DND-41 (cell line): ENCODE measurements at regions not wholly inside any gene's neighbourhood (a gene's known extent, or its start where the extent isn't known, plus 50 kb on each side); places are given as distances from the start of the nearest gene placed in this dataset.

Source experiments
- ATAC-seq: fragments of 200-7000 bp; cut with Tn5 transposase; 3 replicates; pipeline ENCODE4 v1.9.1; 2021; ENCODE audit warnings: low read depth; ENCODE audit not compliant: insufficient read depth
- DNase-seq: peaks from one replicate; pipeline ENCODE4 v3.0.0-alpha.2; 2020
- H2AFZ ChIP-seq: 2 replicates; pipeline ENCODE4 v1.6.0; 2012; ENCODE audit warnings: low read depth, low read length
- H3K27ac ChIP-seq: 2 replicates; pipeline ENCODE4 v1.5.1; 2012; ENCODE audit warnings: low read length, inconsistent platforms
- H3K27me3 ChIP-seq: fragments of 200-600 bp; sonication (generic); 2 replicates; pipeline ENCODE4 v1.6.0; 2012; ENCODE audit warnings: low read length, mild to moderate bottlenecking, inconsistent platforms; ENCODE audit not compliant: insufficient read depth, poor library complexity
- H3K36me3 ChIP-seq: 2 replicates; pipeline ENCODE4 v1.5.1; 2012; ENCODE audit warnings: low read length, inconsistent platforms; ENCODE audit not compliant: insufficient read depth
- H3K4me1 ChIP-seq: 2 replicates; pipeline ENCODE4 v1.5.1; 2012; ENCODE audit warnings: mild to moderate bottlenecking, low read length; ENCODE audit not compliant: insufficient read depth
- H3K4me2 ChIP-seq: 2 replicates; pipeline ENCODE4 v1.6.0; 2012; ENCODE audit warnings: mild to moderate bottlenecking, moderate library complexity, low read length, inconsistent platforms; ENCODE audit not compliant: insufficient read depth
- H3K4me3 ChIP-seq, 2 experiments: fragments of 200-600 bp in 1 of 2; shearing (Covaris generic) in 1 of 2; 2 replicates each; pipeline ENCODE4 v1.5.1; 2012 to 2016; ENCODE audit warnings: inconsistent platforms in 2 of 2, low read length in 2 of 2, mild to moderate bottlenecking in 2 of 2, low read depth in 1 of 2, moderate library complexity in 1 of 2
- H3K79me2 ChIP-seq: 2 replicates; pipeline ENCODE4 v1.6.0; 2012; ENCODE audit warnings: low read length, inconsistent platforms; ENCODE audit not compliant: insufficient read depth
- H3K9ac ChIP-seq: 2 replicates; pipeline ENCODE4 v1.6.0; 2012; ENCODE audit warnings: low read depth, mild to moderate bottlenecking, inconsistent platforms, low read length, moderate library complexity
- H3K9me3 ChIP-seq: 2 replicates; pipeline ENCODE4 v1.5.1; 2012; ENCODE audit warnings: low read length, moderate library complexity, mild to moderate bottlenecking, inconsistent platforms; ENCODE audit not compliant: insufficient read depth, severe bottlenecking
- H4K20me1 ChIP-seq: 2 replicates; pipeline ENCODE4 v1.6.0; 2012; ENCODE audit warnings: low read length; ENCODE audit not compliant: insufficient read depth
- EZH2 ChIP-seq: IDR thresholded peaks from 3 replicates; pipeline ENCODE4 v1.6.1; 2012; ENCODE audit warnings: borderline replicate concordance, low read depth, mild to moderate bottlenecking, moderate library complexity, low read length, inconsistent platforms; ENCODE audit not compliant: severe bottlenecking
- TF ChIP-seq, protein P1 (sequence below): IDR thresholded peaks from 2 replicates; pipeline ENCODE4 v1.5.1; 2012; ENCODE audit warnings: borderline replicate concordance, low read length, moderate library complexity, mild to moderate bottlenecking; ENCODE audit not compliant: poor library complexity, severe bottlenecking; ENCODE audit errors: extremely low read depth

DNA sequence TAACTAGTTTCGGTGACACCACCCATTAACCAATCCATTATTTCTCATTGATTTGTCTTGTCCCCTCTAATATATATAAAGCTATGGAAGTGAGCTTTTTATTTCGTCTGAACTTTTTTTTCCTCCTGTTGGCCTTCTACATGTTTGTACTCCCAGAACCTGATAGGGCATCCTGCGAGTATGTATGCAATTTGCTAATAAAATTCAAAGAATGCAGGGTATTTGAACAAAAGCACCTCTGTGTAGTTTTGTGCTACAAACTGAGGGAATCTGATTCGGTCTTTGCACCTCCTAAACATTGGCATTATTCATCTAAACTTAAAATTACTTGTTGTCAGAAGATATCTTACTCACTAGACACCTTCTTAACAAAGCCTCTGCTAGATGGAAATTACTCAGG, 242.9 kb upstream of the TMEFF2 start:
- no peak for DNase-seq
- Histone ChIP-seq H3K9me3 (no peaks in the 10 kb centered on the region), H3K4me2 (no peak overlapping the region), H3K27me3 (no peaks in the 10 kb centered on the region), H2AFZ (no peak overlapping the region), H3K4me1 (no peaks in the 10 kb centered on the region), H3K36me3 (no peaks in the 10 kb centered on the region), H3K27ac (no peak overlapping the region), H3K9ac (no peak overlapping the region), H4K20me1 (no peaks in the 10 kb centered on the region), H3K79me2 (no peaks in the 10 kb centered on the region), H3K4me3 (no peak overlapping the region)
- TF ChIP-seq EZH2, result no peak
- TF ChIP-seq, protein P1, sequence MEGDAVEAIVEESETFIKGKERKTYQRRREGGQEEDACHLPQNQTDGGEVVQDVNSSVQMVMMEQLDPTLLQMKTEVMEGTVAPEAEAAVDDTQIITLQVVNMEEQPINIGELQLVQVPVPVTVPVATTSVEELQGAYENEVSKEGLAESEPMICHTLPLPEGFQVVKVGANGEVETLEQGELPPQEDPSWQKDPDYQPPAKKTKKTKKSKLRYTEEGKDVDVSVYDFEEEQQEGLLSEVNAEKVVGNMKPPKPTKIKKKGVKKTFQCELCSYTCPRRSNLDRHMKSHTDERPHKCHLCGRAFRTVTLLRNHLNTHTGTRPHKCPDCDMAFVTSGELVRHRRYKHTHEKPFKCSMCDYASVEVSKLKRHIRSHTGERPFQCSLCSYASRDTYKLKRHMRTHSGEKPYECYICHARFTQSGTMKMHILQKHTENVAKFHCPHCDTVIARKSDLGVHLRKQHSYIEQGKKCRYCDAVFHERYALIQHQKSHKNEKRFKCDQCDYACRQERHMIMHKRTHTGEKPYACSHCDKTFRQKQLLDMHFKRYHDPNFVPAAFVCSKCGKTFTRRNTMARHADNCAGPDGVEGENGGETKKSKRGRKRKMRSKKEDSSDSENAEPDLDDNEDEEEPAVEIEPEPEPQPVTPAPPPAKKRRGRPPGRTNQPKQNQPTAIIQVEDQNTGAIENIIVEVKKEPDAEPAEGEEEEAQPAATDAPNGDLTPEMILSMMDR, result no peak
- no peak for ATAC-seq

DNA sequence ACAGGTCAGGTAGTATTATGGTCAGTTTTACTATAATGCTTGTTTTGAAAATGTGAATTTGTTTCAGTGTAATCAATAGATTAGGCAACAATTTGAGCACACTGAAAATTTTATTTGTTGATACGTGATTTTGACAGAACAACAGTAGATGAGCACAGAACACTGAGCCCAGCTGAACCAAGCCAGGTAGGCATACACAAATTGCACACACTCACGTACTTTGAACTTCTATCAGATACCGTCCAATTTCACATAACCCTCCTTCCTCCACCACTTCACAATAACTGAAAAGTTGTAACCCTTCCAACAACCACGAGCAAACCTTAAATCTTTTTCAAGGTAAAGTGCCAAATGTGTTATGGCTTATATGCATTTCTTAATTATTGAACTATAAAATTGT, 229.5 kb upstream of the TMEFF2 start:
- Histone ChIP-seq H3K9me3 (no peaks in the 10 kb centered on the region), H3K27ac (no peak overlapping the region), H3K27me3 (no peaks in the 10 kb centered on the region), H3K9ac (no peak overlapping the region), H3K4me1 (no peaks in the 10 kb centered on the region), H2AFZ (no peak overlapping the region), H3K79me2 (no peaks in the 10 kb centered on the region), H4K20me1 (no peaks in the 10 kb centered on the region), H3K36me3 (no peaks in the 10 kb centered on the region), H3K4me2 (no peak overlapping the region), H3K4me3 (no peak overlapping the region)
- DNase-seq (no peak), ATAC-seq (no peak)
- TF ChIP-seq, protein P1, result no peak
- no peak for TF ChIP-seq EZH2

DNA sequence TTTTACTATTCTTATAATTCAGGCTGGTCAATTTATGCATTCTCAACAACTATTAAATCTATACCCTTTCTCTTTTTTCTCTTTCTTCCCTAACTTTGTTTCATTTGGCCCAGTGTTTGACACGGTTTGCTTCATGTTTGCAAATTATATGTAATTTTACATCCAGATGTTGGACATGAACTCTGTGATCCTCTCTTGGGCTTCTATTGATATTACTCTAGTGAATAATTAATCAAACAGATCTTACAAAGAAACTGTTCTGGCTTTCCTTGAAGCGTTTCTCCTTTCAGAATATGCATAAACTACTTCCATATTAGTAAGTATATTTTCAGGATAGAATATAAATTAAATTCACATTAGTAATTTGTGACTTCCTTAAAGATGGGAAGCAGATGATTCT, 225.1 kb upstream of the TMEFF2 start:
- no peaks in the 10 kb centered on the region for H3K27me3 ChIP-seq
- H3K4me2 ChIP-seq, result no peak overlapping the region
- H3K9ac ChIP-seq, result no peak overlapping the region
- no peak overlapping the region for H3K4me3 ChIP-seq
- H3K4me1 ChIP-seq, result no peaks in the 10 kb centered on the region
- TF ChIP-seq, protein P1, result no peak
- TF ChIP-seq EZH2, result no peak
- no peak overlapping the region for H2AFZ ChIP-seq
- no peaks in the 10 kb centered on the region for H4K20me1 ChIP-seq
- H3K36me3 ChIP-seq, result no peaks in the 10 kb centered on the region
- no peak for DNase-seq
- no peaks in the 10 kb centered on the region for H3K9me3 ChIP-seq
- ATAC-seq, result no peak
- H3K79me2 ChIP-seq, result no peaks in the 10 kb centered on the region
- no peak overlapping the region for H3K27ac ChIP-seq

DNA sequence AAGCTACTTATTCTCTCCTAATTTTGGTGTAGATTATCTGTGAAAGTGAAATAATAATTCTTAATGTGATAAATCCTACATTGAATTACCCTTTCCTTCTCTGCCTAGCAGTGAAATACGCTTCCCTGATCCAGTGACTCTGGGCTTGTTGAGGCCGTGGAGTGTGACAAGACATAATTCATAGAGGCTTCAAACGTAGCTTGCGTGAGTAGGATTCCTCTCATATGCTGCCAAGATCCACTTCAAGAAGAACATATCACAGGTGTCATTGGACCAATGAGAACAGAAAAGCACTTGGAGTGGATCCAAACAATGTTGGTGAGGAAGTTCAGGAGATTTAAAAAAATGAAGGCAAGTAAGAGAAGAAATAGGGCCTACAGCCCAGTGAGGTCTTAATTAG, 221.3 kb upstream of the TMEFF2 start:
- H3K4me2 ChIP-seq, result no peak overlapping the region
- H3K36me3 ChIP-seq, result no peaks in the 10 kb centered on the region
- ATAC-seq (no peak), DNase-seq (no peak)
- no peaks in the 10 kb centered on the region for H3K9me3 ChIP-seq
- TF ChIP-seq, protein P1, result no peak
- TF ChIP-seq EZH2, result no peak
- peak overlapping the region; percentile 47; the same call in 1 of the 2 replicates for H2AFZ ChIP-seq
- H3K4me3 ChIP-seq, result no peak overlapping the region
- H3K4me1 ChIP-seq, result no peaks in the 10 kb centered on the region
- H3K79me2 ChIP-seq, result no peaks in the 10 kb centered on the region
- H3K9ac ChIP-seq, result no peak overlapping the region
- no peaks in the 10 kb centered on the region for H4K20me1 ChIP-seq
- H3K27me3 ChIP-seq, result no peaks in the 10 kb centered on the region
- H3K27ac ChIP-seq, result no peak overlapping the region
